HG03066 (cell line): ENCODE measurements at regions not wholly inside any gene's neighbourhood (a gene's known extent, or its start where the extent isn't known, plus 50 kb on each side); places are given as distances from the start of the nearest gene placed in this dataset.
"Not testable (repeated sequence)": the region's sequence is repeated elsewhere in the genome, so short reads cannot be mapped to it uniquely, and the experiment has no call there.

ENCODE experiments used
- ATAC-seq: cut with Tn5 transposase; IDR thresholded peaks from one replicate; pipeline ENCODE4 v1.9.1; 2021; ENCODE audit warnings: low read depth; ENCODE audit not compliant: unreplicated experiment

- ATAC-seq, result no peak
These were observed 235.5 kb upstream of the TUT7 start for GRCh38 chr9:86589730-86590129.

- no peak for ATAC-seq
These were observed 235.1 kb upstream of the TUT7 start for GRCh38 chr9:86589273-86589672.

- ATAC-seq, result no peak
These were observed 231.9 kb upstream of the TUT7 start for GRCh38 chr9:86586144-86586494.

GRCh38 chr9:86585422-86586143 is 231.4 kb upstream of the TUT7 start:
- ATAC-seq, result no peak

GRCh38 chr9:86580688-86581087 is 226.5 kb upstream of the TUT7 start:
- ATAC-seq, result no peak

- ATAC-seq, result no peak
These were observed 224.5 kb upstream of the TUT7 start for GRCh38 chr9:86578722-86579121.

GRCh38 chr9:86577420-86578333 is 223.5 kb upstream of the TUT7 start:
- ATAC-seq, result no peak

- ATAC-seq, result no peak
These were observed 221.8 kb upstream of the TUT7 start for GRCh38 chr9:86575825-86576525.

- ATAC-seq, result no peak
These were observed 220.9 kb upstream of the TUT7 start for GRCh38 chr9:86575137-86575536.

GRCh38 chr9:86573886-86574285 is 219.7 kb upstream of the TUT7 start:
- no peak for ATAC-seq

- no peak for ATAC-seq
These were observed 218.7 kb upstream of the TUT7 start for GRCh38 chr9:86572904-86573303.

- not testable (repeated sequence) for ATAC-seq
These were observed 211.4 kb upstream of the TUT7 start for GRCh38 chr9:86565603-86566002.

- ATAC-seq, result no peak
These were observed 209.7 kb upstream of the TUT7 start for GRCh38 chr9:86563936-86564335.

- no peak for ATAC-seq
These were observed 209.1 kb upstream of the TUT7 start for GRCh38 chr9:86563350-86563749.

- no peak for ATAC-seq
These were observed 208.5 kb upstream of the TUT7 start for GRCh38 chr9:86562691-86563090.

- ATAC-seq, result no peak
These were observed 203.7 kb upstream of the TUT7 start for GRCh38 chr9:86557918-86558317.

GRCh38 chr9:86557063-86557766 is 203.0 kb upstream of the TUT7 start:
- ATAC-seq, result no peak

- no peak for ATAC-seq
These were observed 201.5 kb upstream of the TUT7 start for GRCh38 chr9:86555661-86556060.

GRCh38 chr9:86550401-86550800 is 196.2 kb upstream of the TUT7 start:
- ATAC-seq, result no peak

- no peak for ATAC-seq
These were observed 195.7 kb upstream of the TUT7 start for GRCh38 chr9:86549920-86550319.

GRCh38 chr9:86549401-86549811 is 195.2 kb upstream of the TUT7 start:
- no peak for ATAC-seq
